B cell (primary cell): ENCODE measurements at regions not wholly inside any gene's neighbourhood (a gene's known extent, or its start where the extent isn't known, plus 50 kb on each side); places are given as distances from the start of the nearest gene placed in this dataset.

Experiments used
- EZH2 ChIP-seq: IDR thresholded peaks from 2 replicates; pipeline ENCODE4 v1.6.1; 2012; ENCODE audit warnings: borderline replicate concordance, low read depth, mild to moderate bottlenecking, moderate library complexity, low read length; ENCODE audit not compliant: insufficient read depth, poor library complexity, severe bottlenecking
- TF ChIP-seq, protein P1 (sequence below): fragments of 200-600 bp; IDR thresholded peaks from one replicate; pipeline ENCODE4 v1.8.0; 2022; ENCODE audit warnings: antibody characterized with exemption, mild to moderate bottlenecking

DNA sequence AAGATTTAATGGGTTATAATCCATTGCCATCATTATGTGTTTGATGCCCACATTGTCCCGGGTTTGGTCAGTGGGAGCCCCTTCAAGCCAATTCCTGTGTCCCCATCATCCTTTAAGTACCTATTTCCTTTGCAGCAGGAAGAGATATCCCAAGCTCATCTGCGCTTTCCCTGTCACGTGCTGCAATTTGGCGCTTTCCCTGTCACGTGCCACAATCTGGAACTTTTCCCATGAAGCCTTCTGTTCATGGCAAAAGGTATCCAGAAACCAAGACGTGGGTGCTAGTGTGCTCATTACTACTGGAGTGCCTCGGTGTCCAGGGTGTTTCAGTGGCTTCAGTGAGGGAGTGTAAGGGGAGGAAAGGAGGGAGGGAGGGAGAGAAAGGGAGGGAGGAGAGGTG is 168.5 kb downstream of the NPIPB11 start:
- TF ChIP-seq, protein P1, sequence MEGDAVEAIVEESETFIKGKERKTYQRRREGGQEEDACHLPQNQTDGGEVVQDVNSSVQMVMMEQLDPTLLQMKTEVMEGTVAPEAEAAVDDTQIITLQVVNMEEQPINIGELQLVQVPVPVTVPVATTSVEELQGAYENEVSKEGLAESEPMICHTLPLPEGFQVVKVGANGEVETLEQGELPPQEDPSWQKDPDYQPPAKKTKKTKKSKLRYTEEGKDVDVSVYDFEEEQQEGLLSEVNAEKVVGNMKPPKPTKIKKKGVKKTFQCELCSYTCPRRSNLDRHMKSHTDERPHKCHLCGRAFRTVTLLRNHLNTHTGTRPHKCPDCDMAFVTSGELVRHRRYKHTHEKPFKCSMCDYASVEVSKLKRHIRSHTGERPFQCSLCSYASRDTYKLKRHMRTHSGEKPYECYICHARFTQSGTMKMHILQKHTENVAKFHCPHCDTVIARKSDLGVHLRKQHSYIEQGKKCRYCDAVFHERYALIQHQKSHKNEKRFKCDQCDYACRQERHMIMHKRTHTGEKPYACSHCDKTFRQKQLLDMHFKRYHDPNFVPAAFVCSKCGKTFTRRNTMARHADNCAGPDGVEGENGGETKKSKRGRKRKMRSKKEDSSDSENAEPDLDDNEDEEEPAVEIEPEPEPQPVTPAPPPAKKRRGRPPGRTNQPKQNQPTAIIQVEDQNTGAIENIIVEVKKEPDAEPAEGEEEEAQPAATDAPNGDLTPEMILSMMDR = no peak
- no peak for TF ChIP-seq EZH2
